GM12873 (cell line): ENCODE measurements at regions not wholly inside any gene's neighbourhood (a gene's known extent, or its start where the extent isn't known, plus 50 kb on each side); places are given as distances from the start of the nearest gene placed in this dataset.

Experiments used
- TF ChIP-seq, protein P1 (sequence below): IDR thresholded peaks from 2 replicates; pipeline ENCODE4 v1.5.1; 2012; ENCODE audit warnings: low read depth, mild to moderate bottlenecking, moderate library complexity, low read length, control low read depth; ENCODE audit not compliant: insufficient read depth; ENCODE audit errors: missing control alignments

DNA sequence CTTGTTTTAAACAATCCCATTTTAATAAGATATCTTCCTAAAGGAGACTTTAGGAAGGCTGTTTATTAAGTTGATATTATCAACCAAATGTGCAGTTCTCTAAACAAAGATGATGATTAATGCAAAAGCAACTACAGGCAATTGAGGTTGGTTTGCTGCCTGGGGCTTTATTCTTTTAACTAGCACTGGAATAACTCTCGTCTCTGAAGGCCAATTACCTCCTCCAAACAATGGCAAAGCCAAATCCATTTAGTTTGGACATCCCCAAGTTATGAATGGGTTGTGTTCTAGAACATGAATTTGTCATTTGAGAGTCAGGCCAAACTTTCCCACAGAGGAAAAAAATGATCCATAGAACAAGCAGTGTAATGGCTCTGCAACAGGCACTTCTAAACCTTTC, 114.1 kb downstream of the SLC16A9 start:
- TF ChIP-seq, protein P1, sequence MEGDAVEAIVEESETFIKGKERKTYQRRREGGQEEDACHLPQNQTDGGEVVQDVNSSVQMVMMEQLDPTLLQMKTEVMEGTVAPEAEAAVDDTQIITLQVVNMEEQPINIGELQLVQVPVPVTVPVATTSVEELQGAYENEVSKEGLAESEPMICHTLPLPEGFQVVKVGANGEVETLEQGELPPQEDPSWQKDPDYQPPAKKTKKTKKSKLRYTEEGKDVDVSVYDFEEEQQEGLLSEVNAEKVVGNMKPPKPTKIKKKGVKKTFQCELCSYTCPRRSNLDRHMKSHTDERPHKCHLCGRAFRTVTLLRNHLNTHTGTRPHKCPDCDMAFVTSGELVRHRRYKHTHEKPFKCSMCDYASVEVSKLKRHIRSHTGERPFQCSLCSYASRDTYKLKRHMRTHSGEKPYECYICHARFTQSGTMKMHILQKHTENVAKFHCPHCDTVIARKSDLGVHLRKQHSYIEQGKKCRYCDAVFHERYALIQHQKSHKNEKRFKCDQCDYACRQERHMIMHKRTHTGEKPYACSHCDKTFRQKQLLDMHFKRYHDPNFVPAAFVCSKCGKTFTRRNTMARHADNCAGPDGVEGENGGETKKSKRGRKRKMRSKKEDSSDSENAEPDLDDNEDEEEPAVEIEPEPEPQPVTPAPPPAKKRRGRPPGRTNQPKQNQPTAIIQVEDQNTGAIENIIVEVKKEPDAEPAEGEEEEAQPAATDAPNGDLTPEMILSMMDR = no peak

DNA sequence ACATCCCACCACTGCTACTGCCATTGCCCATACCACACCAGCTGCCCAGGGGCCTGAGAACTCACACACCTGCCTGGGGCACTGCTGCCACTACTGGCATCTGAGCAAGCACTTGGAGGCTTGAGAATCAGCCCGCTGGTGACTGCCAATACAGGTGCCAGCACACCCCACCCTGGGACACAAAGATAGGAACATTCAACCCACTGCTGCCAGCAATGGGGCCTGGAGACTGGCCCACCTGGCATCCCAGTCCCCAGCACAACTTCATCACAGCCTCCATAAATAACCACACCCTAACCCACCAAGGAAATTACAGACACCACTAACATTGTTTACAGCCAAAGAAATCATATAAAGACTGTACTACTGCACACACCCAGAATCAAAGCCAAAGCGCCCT, 115.9 kb downstream of the SLC16A9 start:
- TF ChIP-seq, protein P1 = no peak

DNA sequence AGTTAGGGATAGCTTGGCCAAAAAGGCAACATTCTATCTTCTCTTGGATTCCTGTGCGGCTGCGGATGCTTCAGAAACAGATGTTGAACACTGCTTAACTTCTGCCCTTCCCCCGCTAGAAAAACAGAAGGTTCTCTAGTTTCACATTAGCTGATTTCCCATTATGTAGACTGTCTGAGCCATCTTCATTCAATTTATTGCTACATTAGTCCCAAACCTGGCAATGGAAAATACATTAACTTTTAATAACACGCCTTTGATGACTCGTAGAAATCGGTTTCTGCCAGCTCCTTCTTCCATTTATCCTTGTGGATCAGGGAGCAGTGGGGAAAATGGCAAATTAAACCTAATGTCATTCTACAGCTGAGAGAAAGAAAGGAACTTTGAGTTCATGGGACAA, 119.9 kb downstream of the SLC16A9 start:
- TF ChIP-seq, protein P1 = no peak

DNA sequence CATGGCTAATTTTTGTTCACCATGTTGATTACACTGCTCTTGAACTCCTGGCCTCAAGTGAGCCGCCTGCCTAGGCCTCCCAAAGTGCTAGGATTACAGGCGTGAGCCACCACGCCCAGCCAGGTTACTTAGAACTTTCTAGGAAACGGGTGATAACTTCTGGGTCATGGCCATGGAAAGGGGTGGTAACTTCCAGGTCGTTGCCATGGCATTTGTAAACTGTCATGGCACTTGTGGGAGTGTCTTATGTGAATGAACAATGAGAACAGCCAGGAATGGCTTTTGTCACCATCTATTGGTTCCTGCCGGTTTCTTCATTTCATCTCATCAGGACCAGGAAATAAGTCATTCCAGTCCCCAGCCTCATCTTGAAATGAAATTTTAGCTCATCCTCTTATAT, 120.9 kb downstream of the SLC16A9 start:
- TF ChIP-seq, protein P1 = no peak

DNA sequence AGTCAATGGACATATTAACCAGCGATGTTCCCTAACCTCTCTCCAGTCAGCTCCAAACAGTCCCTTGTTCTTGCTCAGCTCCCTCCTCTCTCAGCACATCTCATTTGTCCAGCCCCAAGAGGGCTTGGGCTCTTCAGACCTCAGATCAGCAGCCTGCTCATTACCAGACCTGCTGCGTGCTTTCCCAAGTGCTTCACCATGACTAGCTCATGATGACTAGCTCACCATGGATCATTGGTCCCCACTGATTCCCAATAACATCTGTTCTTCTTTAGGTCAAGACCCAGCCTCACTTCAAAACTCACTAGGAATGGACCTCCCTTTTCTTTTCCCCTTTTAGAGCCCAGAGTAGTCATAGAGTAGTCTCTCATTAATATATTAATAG, 121.9 kb downstream of the SLC16A9 start:
- TF ChIP-seq, protein P1 = no peak

DNA sequence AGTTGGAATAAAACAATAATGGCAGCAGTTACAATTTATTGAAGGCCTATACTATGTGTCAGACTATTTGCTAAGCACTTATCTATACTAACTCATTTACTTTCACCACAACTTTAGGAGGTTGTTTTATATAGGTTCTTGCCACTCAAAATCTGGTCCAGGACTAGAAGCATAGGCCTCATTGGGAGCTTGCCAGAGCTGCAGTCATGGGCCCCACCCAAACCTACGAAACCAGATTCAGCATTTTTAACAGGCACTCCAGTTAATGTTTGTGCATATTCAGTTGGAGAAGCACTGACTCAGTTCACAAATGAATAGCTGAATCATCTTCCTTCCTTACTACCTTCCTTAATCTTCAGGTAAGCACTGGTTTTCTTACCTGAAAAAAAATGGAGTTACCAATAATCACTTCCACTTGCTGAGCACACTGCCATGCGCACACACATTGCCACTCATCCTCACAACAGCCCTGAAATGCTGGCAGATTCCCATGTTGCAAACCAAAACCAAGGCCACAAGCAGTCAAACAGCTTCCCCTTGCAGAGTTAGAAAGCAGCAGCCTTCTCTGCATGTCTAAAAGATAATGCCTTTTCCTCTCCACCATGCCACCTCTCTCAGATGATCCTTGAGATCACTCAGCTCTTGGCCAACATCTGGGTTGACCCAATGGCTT, 122.4 kb downstream of the SLC16A9 start:
- TF ChIP-seq, protein P1 = no peak

DNA sequence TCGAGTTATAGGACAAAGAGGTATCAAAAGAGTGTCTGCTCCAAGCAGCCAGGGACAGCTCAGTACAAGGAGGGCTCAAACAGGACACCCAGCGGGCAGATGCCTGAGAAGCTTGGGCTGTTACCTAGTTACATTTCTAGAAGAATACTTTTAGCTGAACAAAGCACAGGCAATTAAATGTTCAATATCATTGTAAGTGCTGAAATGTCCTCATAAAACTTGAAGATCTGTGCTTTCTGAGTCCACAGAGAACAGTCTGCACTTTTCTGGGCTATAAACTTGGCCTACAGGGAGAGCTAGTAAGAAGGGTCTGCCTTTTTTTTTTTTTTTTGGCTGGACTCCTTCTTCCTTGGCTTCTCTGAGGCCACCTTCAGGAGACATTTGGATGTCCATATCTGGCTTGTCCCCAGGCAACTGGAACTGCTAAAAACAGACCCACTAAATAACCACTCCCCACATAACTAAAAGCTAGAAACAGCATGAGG, 123.2 kb downstream of the SLC16A9 start:
- TF ChIP-seq, protein P1 = no peak
